ENCODE measurements at regions not wholly inside any gene's neighbourhood (a gene's known extent, or its start where the extent isn't known, plus 50 kb on each side); places are given as distances from the start of the nearest gene placed in this dataset.

DNA sequence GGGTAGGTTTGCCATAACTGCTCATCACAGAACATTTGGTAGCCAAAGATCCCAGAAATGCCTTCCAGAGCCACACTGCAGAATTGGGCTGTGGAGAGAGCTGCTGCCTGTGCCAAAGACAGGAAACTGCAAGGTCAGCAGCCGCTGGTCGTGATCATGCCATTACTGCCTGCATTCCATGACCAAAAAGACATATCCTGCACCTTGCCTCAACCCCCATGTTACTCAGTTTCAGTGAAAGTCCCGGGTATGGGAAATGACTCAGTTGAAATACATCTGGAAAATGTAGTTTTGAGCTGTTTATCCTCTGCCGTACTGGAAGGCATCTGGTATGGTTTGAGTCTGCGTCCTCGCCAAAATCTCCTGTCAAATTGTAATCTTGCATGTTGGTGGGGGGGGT, 161.7 kb downstream of the FCRL5 start:
- Histone ChIP-seq H3K4me2 (0 out of 2 replicates have a peak overlapping the region, but pooled peaks have one; percentile 31), H3K79me2 (ENCODE audit: insufficient read depth) (no peaks in the 10 kb centered on the region), H3K4me3 (ENCODE audit: low read depth in 2 of 2, low read length in 1 of 2) (no peak overlapping the region), H3K27me3 (ENCODE audit: insufficient read depth) (no peaks in the 10 kb centered on the region; the same call in 1 of the 2 replicates), H4K20me1 (ENCODE audit: insufficient read depth) (no peaks in the 10 kb centered on the region), H3K9me2 (no peaks in the 10 kb centered on the region), H3K9me3 (no peaks in the 10 kb centered on the region), H3F3A (replicated peaks; ENCODE audit: insufficient read depth) (no peaks in the 10 kb centered on the region), H3K36me3 (replicated peaks in 1 of 2; ENCODE audit: control insufficient read depth in 1 of 2, insufficient read depth in 2 of 2, low read length in 1 of 2) (no peaks in the 10 kb centered on the region), H3K4me1 (ENCODE audit: control insufficient read depth in 1 of 2, insufficient read depth in 2 of 2, low read depth in 1 of 2, low read length in 1 of 2) (no peaks in the 10 kb centered on the region), H3K27ac (ENCODE audit: low read depth in 2 of 2, low read length in 1 of 2) (no peak overlapping the region), H3K9ac (no peak overlapping the region), H2AFZ (ENCODE audit: low read depth) (no peak overlapping the region)
- 0% methylated on average over 6 of the region's 6 CpGs for WGBS (ENCODE audit: low lambda C conversion rate)
- ChIA-PET POLR2A (no interaction called here), CTCF (interaction anchor here (0.9 to 1.0 kb wide), 2 partner anchors 20 to 21 kb away, joined by 3 read pairs; no protein-coding TSS in a partner anchor)
- DNase-seq = no peak
- peak; percentile 31; the same call in 1 of the 2 replicates for TF ChIP-seq TEAD4 (IDR thresholded peaks at IDR 0.05; ENCODE audit: borderline replicate concordance, insufficient read depth)
- peak; percentile 66 for TF ChIP-seq JUND (IDR thresholded peaks at IDR 0.05)
- TF ChIP-seq TAF1 (IDR thresholded peaks at IDR 0.05; ENCODE audit: borderline replicate concordance, low read depth, low read length) = no peak
- peak; percentile 41 for TF ChIP-seq TCF12 (IDR thresholded peaks at IDR 0.05)
- no peak for TF ChIP-seq FOXM1 (IDR thresholded peaks at IDR 0.05; ENCODE audit: low read depth)
- no peak for TF ChIP-seq EZH2phosphoT487 (IDR thresholded peaks at IDR 0.05; ENCODE audit: borderline replicate concordance, low read depth)
- TF ChIP-seq, protein P1, sequence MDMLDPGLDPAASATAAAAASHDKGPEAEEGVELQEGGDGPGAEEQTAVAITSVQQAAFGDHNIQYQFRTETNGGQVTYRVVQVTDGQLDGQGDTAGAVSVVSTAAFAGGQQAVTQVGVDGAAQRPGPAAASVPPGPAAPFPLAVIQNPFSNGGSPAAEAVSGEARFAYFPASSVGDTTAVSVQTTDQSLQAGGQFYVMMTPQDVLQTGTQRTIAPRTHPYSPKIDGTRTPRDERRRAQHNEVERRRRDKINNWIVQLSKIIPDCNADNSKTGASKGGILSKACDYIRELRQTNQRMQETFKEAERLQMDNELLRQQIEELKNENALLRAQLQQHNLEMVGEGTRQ (IDR thresholded peaks at IDR 0.05; ENCODE audit: borderline replicate concordance, low read depth, low read length) = no peak
- no peak for TF ChIP-seq RXRA (IDR thresholded peaks at IDR 0.05; ENCODE audit: borderline replicate concordance, low read depth)
- TF ChIP-seq FOSL2 (IDR thresholded peaks at IDR 0.05; ENCODE audit: borderline replicate concordance, low read depth) = peak; percentile 48; the same call in 1 of the 2 replicates

- H2AFZ ChIP-seq (ENCODE audit: low read depth) = no peak overlapping the region
- H3K27ac ChIP-seq (ENCODE audit: low read depth in 2 of 2, low read length in 1 of 2) = no peak overlapping the region
- no peaks in the 10 kb centered on the region for H3K9me2 ChIP-seq
- H3K4me2 ChIP-seq = no peak overlapping the region
- H3K36me3 ChIP-seq (replicated peaks in 1 of 2; ENCODE audit: control insufficient read depth in 1 of 2, insufficient read depth in 2 of 2, low read length in 1 of 2) = no peaks in the 10 kb centered on the region
- H3K9ac ChIP-seq = no peak overlapping the region
- no peaks in the 10 kb centered on the region for H3K4me1 ChIP-seq (ENCODE audit: control insufficient read depth in 1 of 2, insufficient read depth in 2 of 2, low read depth in 1 of 2, low read length in 1 of 2)
- DNase-seq = no peak
- H3K4me3 ChIP-seq (ENCODE audit: low read depth in 2 of 2, low read length in 1 of 2) = no peak overlapping the region
- TF ChIP-seq, protein P2, sequence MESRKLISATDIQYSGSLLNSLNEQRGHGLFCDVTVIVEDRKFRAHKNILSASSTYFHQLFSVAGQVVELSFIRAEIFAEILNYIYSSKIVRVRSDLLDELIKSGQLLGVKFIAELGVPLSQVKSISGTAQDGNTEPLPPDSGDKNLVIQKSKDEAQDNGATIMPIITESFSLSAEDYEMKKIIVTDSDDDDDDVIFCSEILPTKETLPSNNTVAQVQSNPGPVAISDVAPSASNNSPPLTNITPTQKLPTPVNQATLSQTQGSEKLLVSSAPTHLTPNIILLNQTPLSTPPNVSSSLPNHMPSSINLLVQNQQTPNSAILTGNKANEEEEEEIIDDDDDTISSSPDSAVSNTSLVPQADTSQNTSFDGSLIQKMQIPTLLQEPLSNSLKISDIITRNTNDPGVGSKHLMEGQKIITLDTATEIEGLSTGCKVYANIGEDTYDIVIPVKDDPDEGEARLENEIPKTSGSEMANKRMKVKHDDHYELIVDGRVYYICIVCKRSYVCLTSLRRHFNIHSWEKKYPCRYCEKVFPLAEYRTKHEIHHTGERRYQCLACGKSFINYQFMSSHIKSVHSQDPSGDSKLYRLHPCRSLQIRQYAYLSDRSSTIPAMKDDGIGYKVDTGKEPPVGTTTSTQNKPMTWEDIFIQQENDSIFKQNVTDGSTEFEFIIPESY (IDR thresholded peaks at IDR 0.05; ENCODE audit: borderline replicate concordance, low read depth) = no peak
- TF ChIP-seq EZH2phosphoT487 (IDR thresholded peaks at IDR 0.05; ENCODE audit: borderline replicate concordance, low read depth) (no peak), MEF2A (IDR thresholded peaks at IDR 0.05; ENCODE audit: borderline replicate concordance, low read depth) (no peak)
- no peaks in the 10 kb centered on the region for H3F3A ChIP-seq (replicated peaks; ENCODE audit: insufficient read depth)
- POLR2A ChIA-PET = no interaction called here
- H3K9me3 ChIP-seq = no peaks in the 10 kb centered on the region
- H4K20me1 ChIP-seq (ENCODE audit: insufficient read depth) = no peaks in the 10 kb centered on the region
- CTCF ChIA-PET = interaction anchor here (0.6 kb wide), 1 partner anchor 9 kb away, joined by 3 read pairs; no protein-coding TSS in a partner anchor
- H3K27me3 ChIP-seq (ENCODE audit: insufficient read depth) = peaks cover 9% of the 10 kb centered on the region; the same call in 1 of the 2 replicates
- H3K79me2 ChIP-seq (ENCODE audit: insufficient read depth) = no peaks in the 10 kb centered on the region
These were observed 164.3 kb downstream of the FCRL5 start for GRCh38 chr1:157388057-157388456.

Measured in SK-N-SH (cell line).